LNCaP clone FGC (cell line): ENCODE measurements at regions not wholly inside any gene's neighbourhood (a gene's known extent, or its start where the extent isn't known, plus 50 kb on each side); places are given as distances from the start of the nearest gene placed in this dataset.

Experiments used
- DNase-seq: peaks from one replicate; pipeline ENCODE4 v3.0.0-alpha.2; 2011; ENCODE audit warnings: low read depth
- H3K4me3 ChIP-seq: 2 replicates; pipeline ENCODE4 v1.5.1; 2011; ENCODE audit warnings: mild to moderate bottlenecking, low read depth, low read length, control low read depth
- CTCF ChIP-seq: IDR thresholded peaks from 2 replicates; pipeline ENCODE4 v1.5.1; 2012; ENCODE audit warnings: mild to moderate bottlenecking; ENCODE audit not compliant: control insufficient read depth, insufficient read depth; ENCODE audit errors: extremely low read depth

- H3K4me3 ChIP-seq, result no peak overlapping the region
- DNase-seq, result no peak
- no peak for TF ChIP-seq CTCF
Measured at GRCh38 chr1:187465441-187465840, 636.7 kb downstream of the PLA2G4A start.

GRCh38 chr1:187469836-187470235, 641.1 kb downstream of the PLA2G4A start:
- H3K4me3 ChIP-seq, result no peak overlapping the region
- TF ChIP-seq CTCF, result no peak
- DNase-seq, result no peak

- no peak overlapping the region for H3K4me3 ChIP-seq
- TF ChIP-seq CTCF, result no peak
- no peak for DNase-seq
Measured at GRCh38 chr1:187471555-187471954, 642.8 kb downstream of the PLA2G4A start.

- TF ChIP-seq CTCF, result no peak
- H3K4me3 ChIP-seq, result no peak overlapping the region
- peak; percentile 17 for DNase-seq
Measured at GRCh38 chr1:187474336-187474735, 645.6 kb downstream of the PLA2G4A start.

- peak; percentile 42 for TF ChIP-seq CTCF
- no peak for DNase-seq
- no peak overlapping the region for H3K4me3 ChIP-seq
Measured at GRCh38 chr1:187476671-187477070, 647.9 kb downstream of the PLA2G4A start.

GRCh38 chr1:187477103-187477502, 648.4 kb downstream of the PLA2G4A start:
- peak; percentile 8 for DNase-seq
- H3K4me3 ChIP-seq, result no peak overlapping the region
- TF ChIP-seq CTCF, result no peak

GRCh38 chr1:187477535-187477934, 648.8 kb downstream of the PLA2G4A start:
- DNase-seq, result no peak
- no peak overlapping the region for H3K4me3 ChIP-seq
- TF ChIP-seq CTCF, result no peak
